Fibroblast of mammary gland (primary cell): ENCODE measurements at regions not wholly inside any gene's neighbourhood (a gene's known extent, or its start where the extent isn't known, plus 50 kb on each side); places are given as distances from the start of the nearest gene placed in this dataset.
A peak's percentile ranks its signal among the peaks of the same experiment; 100 is the strongest.

Source experiments
- DNase-seq: peaks from one replicate; pipeline ENCODE4 v3.0.0-alpha.2; 2010; ENCODE audit warnings: low read depth
- H3K4me3 ChIP-seq: 2 replicates; pipeline ENCODE4 v1.5.1; 2011; ENCODE audit warnings: low read depth, mild to moderate bottlenecking, low read length, moderate library complexity; ENCODE audit not compliant: control insufficient read depth
- TF ChIP-seq, protein P1 (sequence below): conservative IDR thresholded peaks from 2 replicates; pipeline ENCODE4 v1.5.1; 2011; ENCODE audit warnings: low read depth, low read length, inconsistent platforms; ENCODE audit not compliant: control insufficient read depth, insufficient read depth

GRCh38 chr3:161560008-161560637 is 63.5 kb downstream of the OTOL1 start:
- DNase-seq, result peak; percentile 72
- H3K4me3 ChIP-seq, result no peak overlapping the region
- TF ChIP-seq, protein P1, sequence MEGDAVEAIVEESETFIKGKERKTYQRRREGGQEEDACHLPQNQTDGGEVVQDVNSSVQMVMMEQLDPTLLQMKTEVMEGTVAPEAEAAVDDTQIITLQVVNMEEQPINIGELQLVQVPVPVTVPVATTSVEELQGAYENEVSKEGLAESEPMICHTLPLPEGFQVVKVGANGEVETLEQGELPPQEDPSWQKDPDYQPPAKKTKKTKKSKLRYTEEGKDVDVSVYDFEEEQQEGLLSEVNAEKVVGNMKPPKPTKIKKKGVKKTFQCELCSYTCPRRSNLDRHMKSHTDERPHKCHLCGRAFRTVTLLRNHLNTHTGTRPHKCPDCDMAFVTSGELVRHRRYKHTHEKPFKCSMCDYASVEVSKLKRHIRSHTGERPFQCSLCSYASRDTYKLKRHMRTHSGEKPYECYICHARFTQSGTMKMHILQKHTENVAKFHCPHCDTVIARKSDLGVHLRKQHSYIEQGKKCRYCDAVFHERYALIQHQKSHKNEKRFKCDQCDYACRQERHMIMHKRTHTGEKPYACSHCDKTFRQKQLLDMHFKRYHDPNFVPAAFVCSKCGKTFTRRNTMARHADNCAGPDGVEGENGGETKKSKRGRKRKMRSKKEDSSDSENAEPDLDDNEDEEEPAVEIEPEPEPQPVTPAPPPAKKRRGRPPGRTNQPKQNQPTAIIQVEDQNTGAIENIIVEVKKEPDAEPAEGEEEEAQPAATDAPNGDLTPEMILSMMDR, result peak; percentile 82

DNA sequence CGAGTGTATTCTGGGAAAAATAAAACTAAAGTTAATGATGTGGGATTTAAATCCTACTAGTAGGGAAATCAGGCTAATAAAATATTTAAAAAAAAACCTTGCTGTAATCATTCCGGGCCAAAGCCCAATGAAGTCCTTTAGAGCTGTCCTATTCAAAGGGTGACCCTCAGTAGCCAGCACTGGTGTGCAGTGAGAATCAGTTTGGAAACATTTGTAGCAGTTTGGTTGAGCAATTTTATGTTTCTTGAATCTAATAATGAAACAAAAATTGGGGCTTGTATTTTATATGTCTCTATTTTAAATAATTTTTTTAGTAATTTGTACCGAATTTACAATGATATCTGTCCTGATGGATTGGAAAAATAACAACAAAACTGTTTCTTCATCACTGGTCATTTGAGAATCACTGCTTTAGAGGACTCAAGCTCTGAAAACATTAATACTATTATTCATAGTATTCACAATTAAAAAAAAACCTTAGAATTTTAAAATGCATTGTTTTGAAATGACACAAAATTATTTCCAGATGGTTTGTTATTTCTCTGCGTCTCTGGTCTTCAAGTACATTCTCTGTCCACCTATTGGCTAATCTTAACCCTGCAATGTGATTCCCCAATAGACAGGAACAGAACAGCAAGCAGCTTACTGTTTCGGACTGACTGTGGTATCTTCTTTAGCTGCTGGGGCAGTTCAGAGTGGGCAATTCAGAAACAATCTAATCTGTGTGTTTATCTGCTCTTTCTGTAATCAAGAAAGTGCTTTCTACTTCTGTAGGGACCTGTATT is 71.2 kb downstream of the OTOL1 start:
- peak; percentile 95 for DNase-seq
- H3K4me3 ChIP-seq, result no peak overlapping the region
- TF ChIP-seq, protein P1, result no peak

DNA sequence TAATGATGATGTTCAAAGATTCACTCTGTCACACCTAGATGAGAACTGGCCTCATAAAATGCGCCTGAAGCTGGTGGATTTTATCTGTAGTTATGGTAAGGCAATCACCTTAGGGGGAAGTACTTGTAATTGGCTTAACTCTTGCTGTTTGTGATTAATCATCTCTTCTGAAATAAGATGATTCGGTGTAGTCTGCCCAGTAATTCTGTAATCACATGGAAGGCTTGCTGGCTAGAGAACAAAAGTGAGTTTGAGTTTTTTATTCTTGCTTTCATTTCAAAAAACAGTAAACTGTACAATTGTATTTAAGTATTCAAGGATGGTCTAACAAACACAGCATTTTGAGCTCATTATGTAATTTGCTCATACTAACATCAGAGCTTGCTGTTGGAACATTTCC is 72.1 kb downstream of the OTOL1 start:
- no peak overlapping the region for H3K4me3 ChIP-seq
- peak; percentile 57 for DNase-seq
- TF ChIP-seq, protein P1, result no peak

DNA sequence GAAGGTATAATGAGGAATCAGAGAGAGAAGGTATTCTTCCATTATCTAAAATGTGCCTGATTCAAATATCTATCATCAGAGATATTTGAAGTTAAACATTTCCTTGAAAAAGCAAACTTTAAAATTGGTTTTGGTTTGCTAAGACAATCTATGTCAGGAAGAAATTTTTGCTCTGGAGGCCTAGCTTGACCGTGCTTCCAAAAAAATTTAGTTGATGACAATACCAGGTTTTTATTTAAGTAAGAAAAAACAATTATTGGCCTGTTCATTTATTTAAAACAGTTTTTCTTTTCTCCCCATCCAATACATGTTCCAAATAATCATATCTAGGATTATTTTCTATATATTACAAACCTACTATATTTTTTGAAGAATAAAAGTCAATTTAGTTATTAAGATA is 75.3 kb downstream of the OTOL1 start:
- H3K4me3 ChIP-seq, result no peak overlapping the region
- no peak for DNase-seq
- TF ChIP-seq, protein P1, result no peak

GRCh38 chr3:161573136-161573535 is 76.5 kb downstream of the OTOL1 start:
- DNase-seq, result no peak
- no peak overlapping the region for H3K4me3 ChIP-seq
- TF ChIP-seq, protein P1, result no peak

DNA sequence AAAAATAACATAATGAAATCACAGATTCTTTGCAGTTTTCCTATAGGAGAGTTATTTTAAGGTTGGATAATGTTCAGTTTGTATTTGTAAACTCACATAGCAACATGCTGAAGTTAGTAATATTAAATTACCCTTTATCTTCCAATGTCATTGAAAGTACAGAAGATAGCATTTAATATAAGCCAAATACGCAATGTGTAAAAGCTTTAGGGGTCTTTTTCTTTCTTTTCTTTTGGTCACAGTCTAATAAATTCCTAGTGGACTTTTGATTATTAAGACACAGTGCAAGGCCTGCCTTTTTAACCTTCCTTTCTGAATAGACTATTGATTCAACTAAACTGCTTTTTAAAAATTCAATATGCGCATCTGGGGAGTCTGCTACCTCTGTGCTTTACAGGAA is 79.3 kb downstream of the OTOL1 start:
- TF ChIP-seq, protein P1, result no peak
- H3K4me3 ChIP-seq, result no peak overlapping the region
- DNase-seq, result no peak
